ENCODE measurements at regions not wholly inside any gene's neighbourhood (a gene's known extent, or its start where the extent isn't known, plus 50 kb on each side); places are given as distances from the start of the nearest gene placed in this dataset.
A peak's percentile ranks its signal among the peaks of the same experiment; 100 is the strongest.

GRCh38 chr2:102950371-102950946, 188.6 kb downstream of the TMEM182 start:
- H3K27me3 Mint-ChIP-seq (ENCODE audit: insufficient read depth): no peaks in the 10 kb centered on the region; the same call in 1 of the 2 replicates
- no peak overlapping the region for H3K4me3 Mint-ChIP-seq
- H3K27ac Mint-ChIP-seq: no peak overlapping the region
- H3K36me3 Mint-ChIP-seq (ENCODE audit: low read depth): no peaks in the 10 kb centered on the region
- H3K9me3 Mint-ChIP-seq: peaks cover 12% of the 10 kb centered on the region; the same call in 1 of the 2 replicates
- DNase-seq: no peak
- TF ChIP-seq, protein P1, sequence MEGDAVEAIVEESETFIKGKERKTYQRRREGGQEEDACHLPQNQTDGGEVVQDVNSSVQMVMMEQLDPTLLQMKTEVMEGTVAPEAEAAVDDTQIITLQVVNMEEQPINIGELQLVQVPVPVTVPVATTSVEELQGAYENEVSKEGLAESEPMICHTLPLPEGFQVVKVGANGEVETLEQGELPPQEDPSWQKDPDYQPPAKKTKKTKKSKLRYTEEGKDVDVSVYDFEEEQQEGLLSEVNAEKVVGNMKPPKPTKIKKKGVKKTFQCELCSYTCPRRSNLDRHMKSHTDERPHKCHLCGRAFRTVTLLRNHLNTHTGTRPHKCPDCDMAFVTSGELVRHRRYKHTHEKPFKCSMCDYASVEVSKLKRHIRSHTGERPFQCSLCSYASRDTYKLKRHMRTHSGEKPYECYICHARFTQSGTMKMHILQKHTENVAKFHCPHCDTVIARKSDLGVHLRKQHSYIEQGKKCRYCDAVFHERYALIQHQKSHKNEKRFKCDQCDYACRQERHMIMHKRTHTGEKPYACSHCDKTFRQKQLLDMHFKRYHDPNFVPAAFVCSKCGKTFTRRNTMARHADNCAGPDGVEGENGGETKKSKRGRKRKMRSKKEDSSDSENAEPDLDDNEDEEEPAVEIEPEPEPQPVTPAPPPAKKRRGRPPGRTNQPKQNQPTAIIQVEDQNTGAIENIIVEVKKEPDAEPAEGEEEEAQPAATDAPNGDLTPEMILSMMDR (IDR thresholded peaks at IDR 0.05): no peak
- no peaks in the 10 kb centered on the region for H3K4me1 Mint-ChIP-seq (ENCODE audit: low read depth)

- H3K9me3 Mint-ChIP-seq: peaks cover 13% of the 10 kb centered on the region; the same call in 1 of the 2 replicates
- no peak overlapping the region for H3K27ac Mint-ChIP-seq
- no peaks in the 10 kb centered on the region; the same call in 1 of the 2 replicates for H3K27me3 Mint-ChIP-seq (ENCODE audit: insufficient read depth)
- TF ChIP-seq, protein P1 (IDR thresholded peaks at IDR 0.05): no peak
- no peaks in the 10 kb centered on the region for H3K4me1 Mint-ChIP-seq (ENCODE audit: low read depth)
- no peak for DNase-seq
- no peak overlapping the region for H3K4me3 Mint-ChIP-seq
- no peaks in the 10 kb centered on the region for H3K36me3 Mint-ChIP-seq (ENCODE audit: low read depth)
Measured at GRCh38 chr2:102951249-102951648, 189.4 kb downstream of the TMEM182 start.

GRCh38 chr2:102967451-102967850, 205.6 kb downstream of the TMEM182 start:
- H3K27ac Mint-ChIP-seq: no peak overlapping the region
- peak; percentile 52 for DNase-seq
- peaks cover 23% of the 10 kb centered on the region for H3K9me3 Mint-ChIP-seq
- TF ChIP-seq, protein P1 (IDR thresholded peaks at IDR 0.05): no peak
- H3K4me1 Mint-ChIP-seq (ENCODE audit: low read depth): no peaks in the 10 kb centered on the region
- H3K4me3 Mint-ChIP-seq: no peak overlapping the region
- H3K27me3 Mint-ChIP-seq (ENCODE audit: insufficient read depth): peaks cover 2% of the 10 kb centered on the region; the same call in 1 of the 2 replicates
- H3K36me3 Mint-ChIP-seq (ENCODE audit: low read depth): no peaks in the 10 kb centered on the region

DNA sequence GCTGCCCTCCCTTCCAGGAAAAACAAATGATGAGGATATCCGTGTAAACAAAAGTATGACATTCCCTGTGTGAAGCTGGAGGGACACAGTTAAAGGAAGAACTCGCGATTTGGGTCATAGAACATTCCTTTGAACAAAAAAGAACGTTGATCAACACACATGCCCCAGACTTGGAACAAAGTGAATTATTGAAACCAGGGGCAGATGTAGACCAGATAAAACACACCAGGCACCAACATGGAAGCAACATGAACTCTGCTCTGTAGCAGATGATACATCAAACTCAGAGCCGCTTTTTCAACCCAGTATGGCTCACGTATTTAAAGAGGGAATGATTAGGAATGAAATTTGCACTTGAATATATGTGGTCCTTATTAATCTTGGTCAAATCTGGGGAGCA, 206.5 kb downstream of the TMEM182 start:
- no peak for DNase-seq

DNA sequence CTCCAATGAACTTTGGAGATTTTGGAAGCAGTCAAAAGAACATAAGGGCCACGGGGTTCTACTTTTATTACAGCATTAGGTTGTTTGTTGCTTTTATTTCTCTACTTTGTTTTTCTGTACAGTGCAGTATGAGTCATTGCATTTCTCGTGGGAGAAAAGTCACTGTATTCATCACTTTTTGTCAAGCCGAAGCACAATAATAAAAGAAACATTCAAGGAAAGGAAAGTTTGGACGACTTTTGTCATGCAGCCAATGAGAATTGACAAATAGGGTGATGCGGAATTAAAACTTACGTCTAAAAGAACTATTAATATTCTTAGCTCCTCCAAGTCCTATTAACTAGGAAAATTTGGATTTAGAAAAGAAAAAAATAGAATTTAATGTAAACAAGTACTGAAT, 209.9 kb downstream of the TMEM182 start:
- DNase-seq: no peak
- Mint-ChIP-seq H3K27me3 (ENCODE audit: insufficient read depth) (peaks cover 3% of the 10 kb centered on the region), H3K4me1 (ENCODE audit: low read depth) (no peaks in the 10 kb centered on the region), H3K36me3 (ENCODE audit: low read depth) (no peaks in the 10 kb centered on the region), H3K9me3 (peaks cover 13% of the 10 kb centered on the region), H3K27ac (no peak overlapping the region), H3K4me3 (no peak overlapping the region)
- TF ChIP-seq, protein P1 (IDR thresholded peaks at IDR 0.05): no peak

More for the DNA sequence above, 206.5 kb downstream of the TMEM182 start:
- no peaks in the 10 kb centered on the region for H3K4me1 Mint-ChIP-seq (ENCODE audit: low read depth)
- peaks cover 23% of the 10 kb centered on the region for H3K9me3 Mint-ChIP-seq
- H3K36me3 Mint-ChIP-seq (ENCODE audit: low read depth): no peaks in the 10 kb centered on the region
- no peak overlapping the region for H3K4me3 Mint-ChIP-seq
- no peak overlapping the region for H3K27ac Mint-ChIP-seq
- H3K27me3 Mint-ChIP-seq (ENCODE audit: insufficient read depth): peaks cover 3% of the 10 kb centered on the region
- TF ChIP-seq, protein P1 (IDR thresholded peaks at IDR 0.05): no peak

Measured in HFFc6 (cell line).